ENCODE measurements at regions not wholly inside any gene's neighbourhood (a gene's known extent, or its start where the extent isn't known, plus 50 kb on each side); places are given as distances from the start of the nearest gene placed in this dataset.
A peak's percentile ranks its signal among the peaks of the same experiment; 100 is the strongest.

DNA sequence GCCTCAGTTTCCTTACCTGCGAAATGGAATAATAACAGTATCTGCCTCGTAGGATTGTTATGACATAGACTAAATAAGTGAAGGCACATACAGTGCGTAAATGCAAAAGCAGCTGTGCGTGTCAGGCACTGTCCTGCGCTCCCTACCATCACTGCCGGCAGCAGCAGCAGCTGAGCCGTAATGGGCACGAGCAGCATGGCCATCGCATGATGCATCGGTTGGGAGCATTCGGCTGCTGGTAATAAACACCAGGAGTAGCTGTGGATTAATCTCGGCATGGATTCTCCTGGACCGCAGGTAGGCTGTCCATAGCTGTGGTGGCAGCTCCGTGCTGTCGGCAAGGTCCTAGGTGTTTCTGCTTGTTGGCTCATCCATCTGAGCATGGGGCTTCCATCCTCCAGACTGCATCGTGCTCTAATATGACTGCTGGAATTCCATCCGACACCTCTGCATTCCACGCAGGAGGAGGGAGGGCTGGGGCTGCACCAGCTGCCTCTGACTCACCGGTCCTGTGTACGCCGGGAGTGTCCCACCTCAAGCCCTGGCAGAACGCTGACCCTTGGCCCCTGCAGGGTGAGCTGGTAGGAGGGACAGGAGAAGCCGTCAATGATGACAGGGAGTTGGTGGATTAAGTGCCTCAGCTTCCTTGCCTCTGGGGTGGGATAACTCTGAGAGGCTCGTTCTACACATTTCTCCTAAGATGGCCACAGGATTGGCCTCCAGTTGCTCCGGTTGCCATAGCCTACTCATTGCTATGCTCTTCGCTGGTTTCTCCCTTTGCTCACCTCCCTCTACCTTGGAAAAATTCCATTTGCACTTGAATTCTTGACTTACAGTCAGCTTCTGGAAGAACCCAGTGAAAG, 100.9 kb upstream of the PMEPA1 start:
- TF ChIP-seq POLR2A (IDR thresholded peaks at IDR 0.05; ENCODE audit: borderline replicate concordance, extremely low read depth, insufficient read depth, insufficient read length) (no peak), SP1 (IDR thresholded peaks at IDR 0.05; ENCODE audit: low read depth) (no peak), RAD21 (IDR thresholded peaks at IDR 0.05; ENCODE audit: low read depth) (no peak), ZNF274 (IDR thresholded peaks at IDR 0.05; ENCODE audit: low read depth, low read length) (no peak), CEBPB (IDR thresholded peaks at IDR 0.05; ENCODE audit: low read depth) (no peak), JUND (IDR thresholded peaks at IDR 0.05) (no peak)
- TF ChIP-seq, protein P1, sequence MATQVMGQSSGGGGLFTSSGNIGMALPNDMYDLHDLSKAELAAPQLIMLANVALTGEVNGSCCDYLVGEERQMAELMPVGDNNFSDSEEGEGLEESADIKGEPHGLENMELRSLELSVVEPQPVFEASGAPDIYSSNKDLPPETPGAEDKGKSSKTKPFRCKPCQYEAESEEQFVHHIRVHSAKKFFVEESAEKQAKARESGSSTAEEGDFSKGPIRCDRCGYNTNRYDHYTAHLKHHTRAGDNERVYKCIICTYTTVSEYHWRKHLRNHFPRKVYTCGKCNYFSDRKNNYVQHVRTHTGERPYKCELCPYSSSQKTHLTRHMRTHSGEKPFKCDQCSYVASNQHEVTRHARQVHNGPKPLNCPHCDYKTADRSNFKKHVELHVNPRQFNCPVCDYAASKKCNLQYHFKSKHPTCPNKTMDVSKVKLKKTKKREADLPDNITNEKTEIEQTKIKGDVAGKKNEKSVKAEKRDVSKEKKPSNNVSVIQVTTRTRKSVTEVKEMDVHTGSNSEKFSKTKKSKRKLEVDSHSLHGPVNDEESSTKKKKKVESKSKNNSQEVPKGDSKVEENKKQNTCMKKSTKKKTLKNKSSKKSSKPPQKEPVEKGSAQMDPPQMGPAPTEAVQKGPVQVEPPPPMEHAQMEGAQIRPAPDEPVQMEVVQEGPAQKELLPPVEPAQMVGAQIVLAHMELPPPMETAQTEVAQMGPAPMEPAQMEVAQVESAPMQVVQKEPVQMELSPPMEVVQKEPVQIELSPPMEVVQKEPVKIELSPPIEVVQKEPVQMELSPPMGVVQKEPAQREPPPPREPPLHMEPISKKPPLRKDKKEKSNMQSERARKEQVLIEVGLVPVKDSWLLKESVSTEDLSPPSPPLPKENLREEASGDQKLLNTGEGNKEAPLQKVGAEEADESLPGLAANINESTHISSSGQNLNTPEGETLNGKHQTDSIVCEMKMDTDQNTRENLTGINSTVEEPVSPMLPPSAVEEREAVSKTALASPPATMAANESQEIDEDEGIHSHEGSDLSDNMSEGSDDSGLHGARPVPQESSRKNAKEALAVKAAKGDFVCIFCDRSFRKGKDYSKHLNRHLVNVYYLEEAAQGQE (IDR thresholded peaks at IDR 0.05; ENCODE audit: low read depth), result no peak
- Histone ChIP-seq H3K79me2 (ENCODE audit: insufficient read depth, low read length) (no peaks in the 10 kb centered on the region), H3K4me2 (ENCODE audit: low read length) (no peak overlapping the region), H4K20me1 (ENCODE audit: insufficient read depth) (no peaks in the 10 kb centered on the region), H3K4me3 (replicated peaks in 1 of 2; ENCODE audit: low read depth in 1 of 2, low read length in 2 of 2) (no peak overlapping the region), H3K27me3 (ENCODE audit: insufficient read depth, low read length) (peaks cover 33% of the 10 kb centered on the region; the same call in 1 of the 2 replicates), H3K4me1 (ENCODE audit: control insufficient read depth in 1 of 2, insufficient read depth in 2 of 2, low read length in 2 of 2) (no peaks in the 10 kb centered on the region), H3K9ac (ENCODE audit: low read length) (no peak overlapping the region), H3K27ac (ENCODE audit: low read depth, low read length) (no peak overlapping the region), H3K9me2 (ENCODE audit: insufficient read depth) (no peaks in the 10 kb centered on the region), H3K36me3 (ENCODE audit: control insufficient read depth in 1 of 2, insufficient read depth in 2 of 2, low read length in 2 of 2) (no peaks in the 10 kb centered on the region), H2AFZ (ENCODE audit: low read depth, low read length, poor library complexity, severe bottlenecking) (no peak overlapping the region), H3K9me3 (ENCODE audit: control insufficient read depth in 1 of 2, insufficient read depth in 1 of 2, low read depth in 1 of 2, low read length in 2 of 2) (no peaks in the 10 kb centered on the region)
- 0 out of 2 replicates have a peak, but pooled peaks have one; percentile 36 for ATAC-seq
- ChIA-PET POLR2A (no interaction called here), CTCF (no interaction called here), RAD21 (ENCODE audit: low non-redundant PET in 1 of 2, low total read pairs in 2 of 2, uncharacterized antibody in 2 of 2, unreplicated experiment in 2 of 2) (no interaction called here)
- intact Hi-C loops (cut with micrococcal nuclease), result no loop called here
- no TSS peak for BruUV-seq (replicated peaks)
- DNase-seq (ENCODE audit: low read depth, low spot score), result no peak

All from HCT116 (cell line).